CD4-positive, CD25-positive, alpha-beta regulatory T cell (primary cell): ENCODE measurements at regions not wholly inside any gene's neighbourhood (a gene's known extent, or its start where the extent isn't known, plus 50 kb on each side); places are given as distances from the start of the nearest gene placed in this dataset.

ENCODE experiments used
- ATAC-seq, 2 donors: fragments of 150-1000 bp; cut with Tn5 transposase; one replicate each; pipeline ENCODE4 v1.10.0; 2021; ENCODE audit warnings: low read depth in 2 of 2, moderate number of reproducible peaks in 2 of 2, moderate library complexity in 1 of 2
- DNase-seq, 3 donors: peaks; one replicate each; pipeline versions ENCODE4 v3.0.0 to v3.0.0-alpha.2; 2012 to 2022; ENCODE audit warnings: mixed read lengths in 1 of 3
- H3K27ac ChIP-seq: one replicate; pipeline ENCODE4 v1.7.0; 2013; ENCODE audit warnings: mild to moderate bottlenecking, low read length; ENCODE audit not compliant: insufficient read depth, poor library complexity, severe bottlenecking
- H3K27me3 ChIP-seq: one replicate; pipeline ENCODE4 v1.7.0; 2013; ENCODE audit warnings: low read length; ENCODE audit not compliant: control insufficient read depth, insufficient read depth
- H3K36me3 ChIP-seq: one replicate; pipeline ENCODE4 v1.7.0; 2013; ENCODE audit warnings: mild to moderate bottlenecking, low read length, moderate library complexity; ENCODE audit not compliant: control insufficient read depth, insufficient read depth
- H3K4me1 ChIP-seq: 2 replicates; pipeline ENCODE4 v1.7.0; 2013; ENCODE audit warnings: mild to moderate bottlenecking, low read length; ENCODE audit not compliant: insufficient read depth, control insufficient read depth, poor library complexity, severe bottlenecking
- H3K4me3 ChIP-seq: one replicate; pipeline ENCODE4 v1.7.0; 2013; ENCODE audit warnings: low read depth, mild to moderate bottlenecking, low read length, moderate library complexity
- H3K9me3 ChIP-seq, 2 experiments: 1 replicate in 1 of 2; 2 replicates in 1 of 2; pipeline ENCODE4 v1.7.0; 2013; ENCODE audit warnings: low read length in 2 of 2, mild to moderate bottlenecking in 1 of 2, moderate library complexity in 1 of 2; ENCODE audit not compliant: control insufficient read depth in 2 of 2
- H3K27ac Mint-ChIP-seq, 3 donors: one replicate each; pipeline ENCODE4 v1.8.0; 2020 to 2022; ENCODE audit warnings: mild to moderate bottlenecking in 3 of 3, mixed read lengths in 3 of 3, moderate library complexity in 2 of 3
- H3K27me3 Mint-ChIP-seq: one replicate; pipeline ENCODE4 v1.8.0; 2022; ENCODE audit warnings: mild to moderate bottlenecking, mixed read lengths
- H3K36me3 Mint-ChIP-seq: one replicate; pipeline ENCODE4 v1.8.0; 2020; ENCODE audit warnings: mixed read lengths
- H3K4me1 Mint-ChIP-seq, 4 donors: one replicate each; pipeline ENCODE4 v1.8.0; 2020 to 2022; ENCODE audit warnings: mixed read lengths in 4 of 4, mild to moderate bottlenecking in 1 of 4
- H3K4me3 Mint-ChIP-seq, 4 donors: one replicate each; pipeline ENCODE4 v1.8.0; 2020 to 2022; ENCODE audit warnings: mild to moderate bottlenecking in 4 of 4, mixed read lengths in 4 of 4, moderate library complexity in 3 of 4
- H3K9me3 Mint-ChIP-seq, 7 donors: one replicate each; pipeline ENCODE4 v1.8.0; 2020 to 2022; ENCODE audit warnings: mixed read lengths in 7 of 7, mild to moderate bottlenecking in 3 of 7, moderate library complexity in 2 of 7

GRCh38 chr17:54518706-54519105 lies 381.9 kb upstream of the TOM1L1 start:
- DNase-seq (no peak), ATAC-seq (no peak)
- H3K9me3 Mint-ChIP-seq: peaks cover 3 to 9% (median 4%) of the 10 kb centered on the region in 7 donors
- no peaks in the 10 kb centered on the region for H3K4me1 Mint-ChIP-seq
- H3K4me3 Mint-ChIP-seq: no peak overlapping the region
- no peak overlapping the region for H3K27ac Mint-ChIP-seq
- Histone ChIP-seq H3K4me3 (no peak overlapping the region), H3K9me3 (no peaks in the 10 kb centered on the region), H3K4me1 (no peaks in the 10 kb centered on the region), H3K27ac (no peak overlapping the region), H3K36me3 (no peaks in the 10 kb centered on the region), H3K27me3 (no peaks in the 10 kb centered on the region)
- no peaks in the 10 kb centered on the region for H3K27me3 Mint-ChIP-seq
- no peaks in the 10 kb centered on the region for H3K36me3 Mint-ChIP-seq

DNA sequence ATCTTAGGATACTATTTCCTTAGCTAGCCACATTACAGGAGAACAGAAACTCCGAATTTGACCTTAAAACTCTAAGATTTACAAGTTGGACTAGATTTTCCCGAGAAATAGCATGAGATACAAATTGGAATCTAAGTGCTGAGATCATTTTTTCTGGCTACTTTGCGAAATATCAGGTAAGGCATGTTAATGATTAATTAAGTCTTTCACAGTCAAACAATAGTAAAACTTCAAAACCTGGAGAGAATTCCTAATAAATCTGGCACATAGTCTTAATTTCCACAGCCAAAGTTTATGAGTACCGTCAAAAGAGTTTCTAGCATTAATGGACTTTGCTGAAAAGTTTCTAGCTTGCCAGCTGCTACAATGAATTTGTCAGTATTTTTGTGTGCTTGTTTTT lies 379.5 kb upstream of the TOM1L1 start:
- no peak overlapping the region for H3K27ac Mint-ChIP-seq
- no peak for ATAC-seq

DNA sequence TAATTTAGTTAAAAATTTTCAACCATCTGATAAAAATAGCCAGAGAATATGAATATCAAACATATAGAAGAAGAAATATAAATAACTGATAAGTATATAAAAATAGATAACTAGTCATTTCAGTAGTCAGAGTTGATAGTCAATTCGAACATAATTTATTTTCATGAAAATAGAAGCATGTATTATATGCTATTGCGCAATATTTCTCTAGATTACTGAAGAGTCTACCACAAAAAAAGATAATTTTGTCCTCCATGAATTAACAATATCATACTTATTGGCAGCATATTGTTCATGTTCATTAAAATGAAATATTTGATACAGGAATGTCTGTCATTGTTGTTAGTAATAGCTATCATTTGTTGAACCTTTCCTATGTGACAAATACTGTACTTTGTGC lies 376.2 kb upstream of the TOM1L1 start:
- Histone ChIP-seq H3K9me3 (no peaks in the 10 kb centered on the region), H3K36me3 (no peaks in the 10 kb centered on the region), H3K27me3 (no peaks in the 10 kb centered on the region), H3K27ac (no peak overlapping the region), H3K4me1 (no peaks in the 10 kb centered on the region), H3K4me3 (no peak overlapping the region)
- Mint-ChIP-seq H3K4me1 (no peaks in the 10 kb centered on the region), H3K9me3 (peaks cover under 1 to 9% (median 3%) of the 10 kb centered on the region in 7 donors), H3K4me3 (no peak overlapping the region), H3K27ac (no peak overlapping the region), H3K36me3 (no peaks in the 10 kb centered on the region), H3K27me3 (no peaks in the 10 kb centered on the region)
- DNase-seq: no peak
- ATAC-seq: no peak

More for the DNA sequence above, 379.5 kb upstream of the TOM1L1 start:
- H3K4me1 ChIP-seq: no peaks in the 10 kb centered on the region
- H3K4me3 ChIP-seq: no peak overlapping the region
- no peaks in the 10 kb centered on the region for H3K4me1 Mint-ChIP-seq
- no peaks in the 10 kb centered on the region for H3K27me3 Mint-ChIP-seq
- H3K36me3 ChIP-seq: no peaks in the 10 kb centered on the region
- H3K4me3 Mint-ChIP-seq: no peak overlapping the region
- H3K27me3 ChIP-seq: no peaks in the 10 kb centered on the region
- peaks cover 3 to 9% (median 5%) of the 10 kb centered on the region in 7 donors for H3K9me3 Mint-ChIP-seq
- no peak for DNase-seq
- H3K27ac ChIP-seq: no peak overlapping the region
- no peaks in the 10 kb centered on the region for H3K9me3 ChIP-seq
- H3K36me3 Mint-ChIP-seq: no peaks in the 10 kb centered on the region

DNA sequence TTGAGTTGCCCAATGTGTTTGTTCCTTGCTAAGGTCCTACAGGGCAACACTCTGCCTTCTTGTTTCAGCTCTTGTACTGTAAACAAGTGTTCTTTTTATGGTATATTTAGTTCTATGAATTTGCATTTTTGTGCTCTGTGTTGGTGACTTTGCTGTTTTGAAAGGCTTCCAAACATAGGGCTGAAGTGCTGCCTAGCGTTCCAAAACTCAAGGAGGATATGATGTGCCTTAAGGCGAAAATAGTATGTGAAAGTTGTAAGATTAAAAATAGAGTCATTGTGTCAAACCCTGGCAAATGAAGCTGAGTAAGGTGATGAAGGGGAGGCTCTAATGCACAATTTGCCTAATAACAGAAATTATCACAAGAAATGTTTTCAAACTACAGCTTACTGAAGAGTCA lies 372.7 kb upstream of the TOM1L1 start:
- H3K27me3 Mint-ChIP-seq: no peaks in the 10 kb centered on the region
- H3K4me3 Mint-ChIP-seq: no peak overlapping the region
- no peaks in the 10 kb centered on the region for H3K4me1 Mint-ChIP-seq
- H3K27ac Mint-ChIP-seq: no peak overlapping the region
- Histone ChIP-seq H3K27me3 (no peaks in the 10 kb centered on the region), H3K36me3 (no peaks in the 10 kb centered on the region), H3K27ac (no peak overlapping the region), H3K9me3 (no peaks in the 10 kb centered on the region), H3K4me1 (no peaks in the 10 kb centered on the region), H3K4me3 (no peak overlapping the region)
- DNase-seq (no peak), ATAC-seq (no peak)
- H3K36me3 Mint-ChIP-seq: no peaks in the 10 kb centered on the region
- H3K9me3 Mint-ChIP-seq: peaks cover 0 to 15% (median 3%) of the 10 kb centered on the region in 7 donors

- Mint-ChIP-seq H3K27me3 (no peaks in the 10 kb centered on the region), H3K27ac (no peak overlapping the region), H3K4me1 (no peaks in the 10 kb centered on the region), H3K9me3 (peaks cover 0 to 10% (median 2%) of the 10 kb centered on the region in 7 donors), H3K4me3 (no peak overlapping the region), H3K36me3 (no peaks in the 10 kb centered on the region)
- Histone ChIP-seq H3K4me3 (no peak overlapping the region), H3K36me3 (no peaks in the 10 kb centered on the region), H3K27ac (no peak overlapping the region), H3K4me1 (no peaks in the 10 kb centered on the region), H3K9me3 (no peaks in the 10 kb centered on the region), H3K27me3 (no peaks in the 10 kb centered on the region)
- DNase-seq (no peak), ATAC-seq (no peak)
Observed at GRCh38 chr17:54530398-54530797, 370.3 kb upstream of the TOM1L1 start.

DNA sequence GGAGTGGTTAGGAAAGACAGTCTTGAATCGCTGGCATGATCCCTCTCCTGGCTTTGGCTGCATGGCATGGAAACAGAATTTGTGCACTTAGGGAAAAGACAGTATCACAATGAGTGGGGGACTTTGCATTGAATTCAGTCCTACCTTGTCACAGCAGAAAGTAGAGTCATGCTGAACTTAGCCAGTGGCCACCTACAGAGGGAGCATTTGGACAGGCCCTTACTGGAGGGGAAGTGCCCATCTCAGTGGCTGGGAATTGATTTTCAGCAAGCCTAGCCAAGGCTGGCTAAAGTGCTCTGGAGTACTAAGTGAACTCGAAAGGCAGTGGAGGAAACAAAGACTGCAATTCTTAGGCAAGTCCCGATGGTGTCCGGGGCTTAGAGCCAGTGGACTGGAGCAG lies 364.3 kb upstream of the TOM1L1 start:
- no peak overlapping the region for H3K27ac ChIP-seq
- no peak for DNase-seq
- Mint-ChIP-seq H3K4me3 (no peak overlapping the region), H3K27ac (no peak overlapping the region), H3K4me1 (no peaks in the 10 kb centered on the region), H3K36me3 (no peaks in the 10 kb centered on the region), H3K27me3 (no peaks in the 10 kb centered on the region), H3K9me3 (peaks cover 4 to 18% (median 6%) of the 10 kb centered on the region in 7 donors)
- H3K4me3 ChIP-seq: no peak overlapping the region
- no peak for ATAC-seq
- no peaks in the 10 kb centered on the region for H3K4me1 ChIP-seq
- no peaks in the 10 kb centered on the region for H3K36me3 ChIP-seq
- no peaks in the 10 kb centered on the region for H3K9me3 ChIP-seq
- H3K27me3 ChIP-seq: no peaks in the 10 kb centered on the region

- no peak for ATAC-seq
- no peaks in the 10 kb centered on the region for H3K27me3 ChIP-seq
- Mint-ChIP-seq H3K27me3 (no peaks in the 10 kb centered on the region), H3K4me1 (no peaks in the 10 kb centered on the region), H3K36me3 (no peaks in the 10 kb centered on the region), H3K9me3 (peaks cover 6 to 22% (median 11%) of the 10 kb centered on the region in 7 donors), H3K27ac (no peak overlapping the region), H3K4me3 (no peak overlapping the region)
- DNase-seq: no peak
- H3K36me3 ChIP-seq: no peaks in the 10 kb centered on the region
- no peak overlapping the region for H3K27ac ChIP-seq
- H3K4me3 ChIP-seq: no peak overlapping the region
- no peaks in the 10 kb centered on the region for H3K9me3 ChIP-seq
- H3K4me1 ChIP-seq: no peaks in the 10 kb centered on the region
Observed at GRCh38 chr17:54537656-54538055, 363.0 kb upstream of the TOM1L1 start.

- H3K4me3 ChIP-seq: no peak overlapping the region
- H3K36me3 ChIP-seq: no peaks in the 10 kb centered on the region
- H3K4me1 ChIP-seq: no peaks in the 10 kb centered on the region
- peak overlapping the region in 1 of 4 donors; percentile 76 for H3K4me3 Mint-ChIP-seq
- no peak for DNase-seq
- no peaks in the 10 kb centered on the region for H3K27me3 Mint-ChIP-seq
- no peaks in the 10 kb centered on the region for H3K27me3 ChIP-seq
- no peaks in the 10 kb centered on the region for H3K36me3 Mint-ChIP-seq
- H3K9me3 Mint-ChIP-seq: peaks cover 3 to 26% (median 10%) of the 10 kb centered on the region in 7 donors
- H3K4me1 Mint-ChIP-seq: no peaks in the 10 kb centered on the region
- no peak overlapping the region for H3K27ac ChIP-seq
- no peak overlapping the region for H3K27ac Mint-ChIP-seq
- ATAC-seq: no peak
- H3K9me3 ChIP-seq: peaks cover 0 to 3% of the 10 kb centered on the region in 2 experiments
Observed at GRCh38 chr17:54544249-54544648, 356.4 kb upstream of the TOM1L1 start.
